ENCODE measurements at regions not wholly inside any gene's neighbourhood (a gene's known extent, or its start where the extent isn't known, plus 50 kb on each side); places are given as distances from the start of the nearest gene placed in this dataset.
"Not testable (repeated sequence)": the region's sequence is repeated elsewhere in the genome, so short reads cannot be mapped to it uniquely, and the experiment has no call there.

- not testable (repeated sequence) for ATAC-seq (replicated peaks); H3K4me3 Mint-ChIP-seq; DNase-seq; H3K4me1 Mint-ChIP-seq (ENCODE audit: low read depth in 2 of 2); H3K27me3 Mint-ChIP-seq; H3K36me3 Mint-ChIP-seq (ENCODE audit: insufficient read depth); H3K9me3 Mint-ChIP-seq; H3K27ac Mint-ChIP-seq
Observed at GRCh38 chr17:45601605-45602539, 111.4 kb upstream of the PLEKHM1 start.

DNA sequence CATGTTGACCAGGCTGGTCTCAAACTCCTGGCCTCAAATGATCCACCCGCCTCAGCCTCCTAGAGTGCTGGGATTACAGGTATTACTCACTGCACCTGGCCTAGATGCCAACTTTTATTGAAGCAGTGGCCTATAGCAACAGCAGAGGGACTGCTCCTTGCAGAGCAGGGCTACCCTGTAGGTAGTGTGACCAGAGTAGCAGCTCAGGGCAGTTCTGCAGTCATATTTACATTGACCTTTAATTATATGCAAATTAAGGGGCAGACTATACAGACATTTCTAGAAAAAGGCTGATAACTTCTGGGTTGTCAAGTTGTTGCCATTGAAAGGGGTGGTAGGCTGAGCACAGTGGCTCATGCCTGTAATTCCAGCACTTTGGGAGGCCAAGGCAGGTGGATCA, 115.2 kb upstream of the PLEKHM1 start:
- H3K27ac Mint-ChIP-seq; ATAC-seq (replicated peaks); H3K4me1 Mint-ChIP-seq (ENCODE audit: low read depth in 2 of 2); H3K27me3 Mint-ChIP-seq; H3K4me3 Mint-ChIP-seq; DNase-seq; H3K9me3 Mint-ChIP-seq; H3K36me3 Mint-ChIP-seq (ENCODE audit: insufficient read depth): not testable (repeated sequence)

DNA sequence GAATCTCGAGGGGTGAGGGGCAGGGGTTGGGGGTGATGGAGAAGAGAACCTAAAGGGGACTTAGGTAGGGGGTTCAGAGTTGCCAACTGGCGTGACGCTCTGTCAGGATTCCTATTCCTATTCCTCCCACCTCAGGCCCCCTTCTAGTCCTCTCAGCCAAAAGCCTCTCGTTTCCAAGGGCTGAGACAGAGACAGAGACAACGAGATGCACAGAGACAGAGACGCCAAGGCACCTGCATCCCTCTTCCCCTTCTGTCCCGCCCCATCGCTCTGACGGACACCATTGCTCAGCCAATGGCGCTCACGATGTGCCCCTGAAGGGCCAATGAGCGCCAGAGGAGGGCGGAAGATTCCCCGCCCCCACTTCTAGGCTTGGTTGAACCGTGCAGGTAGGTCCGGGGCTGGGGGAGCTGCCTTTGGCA, 129.5 kb upstream of the PLEKHM1 start:
- peak overlapping the region; percentile 52 to 55 for H3K27ac Mint-ChIP-seq
- peak overlapping the region; percentile 79 to 83 for H3K4me3 Mint-ChIP-seq
- H3K4me1 Mint-ChIP-seq (ENCODE audit: low read depth in 2 of 2); H3K9me3 Mint-ChIP-seq; H3K36me3 Mint-ChIP-seq (ENCODE audit: insufficient read depth); H3K27me3 Mint-ChIP-seq: not testable (repeated sequence)
- ATAC-seq (replicated peaks) (peak; percentile 99), DNase-seq (peak; percentile 68 to 76 (median 70))

DNA sequence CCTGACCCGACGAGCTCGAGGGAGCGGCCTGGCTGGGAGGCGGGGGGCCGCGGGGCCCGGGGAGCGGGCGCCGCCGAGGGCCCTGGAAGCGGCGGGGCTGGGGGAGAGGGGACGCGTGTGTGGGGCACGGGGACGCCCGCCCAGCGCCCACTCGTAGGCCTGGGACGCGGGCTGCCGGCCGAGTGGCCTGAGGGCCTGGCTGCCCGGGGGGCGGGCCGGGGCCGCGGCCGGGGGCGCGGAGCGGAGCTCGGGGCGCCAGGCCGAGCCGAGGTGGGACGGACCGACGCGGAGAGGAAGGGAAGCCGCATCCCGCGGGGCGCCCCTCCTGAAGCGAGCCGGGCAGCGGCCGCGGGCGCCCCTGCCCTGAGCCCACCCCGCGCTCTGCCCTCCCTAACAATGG, 129.9 kb upstream of the PLEKHM1 start:
- H3K27me3 Mint-ChIP-seq; H3K4me1 Mint-ChIP-seq (ENCODE audit: low read depth in 2 of 2); H3K36me3 Mint-ChIP-seq (ENCODE audit: insufficient read depth); H3K9me3 Mint-ChIP-seq; DNase-seq: not testable (repeated sequence)
- Mint-ChIP-seq H3K27ac (peak overlapping the region; percentile 52 to 55), H3K4me3 (peak overlapping the region; percentile 79 to 83)
- peak; percentile 63 for ATAC-seq (replicated peaks)

GRCh38 chr17:45621087-45621486, 130.6 kb upstream of the PLEKHM1 start:
- DNase-seq; H3K27ac Mint-ChIP-seq; H3K9me3 Mint-ChIP-seq; ATAC-seq (replicated peaks); H3K36me3 Mint-ChIP-seq (ENCODE audit: insufficient read depth); H3K27me3 Mint-ChIP-seq; H3K4me1 Mint-ChIP-seq (ENCODE audit: low read depth in 2 of 2): not testable (repeated sequence)
- H3K4me3 Mint-ChIP-seq: peak overlapping the region in 1 of 2 donors; percentile 55

DNA sequence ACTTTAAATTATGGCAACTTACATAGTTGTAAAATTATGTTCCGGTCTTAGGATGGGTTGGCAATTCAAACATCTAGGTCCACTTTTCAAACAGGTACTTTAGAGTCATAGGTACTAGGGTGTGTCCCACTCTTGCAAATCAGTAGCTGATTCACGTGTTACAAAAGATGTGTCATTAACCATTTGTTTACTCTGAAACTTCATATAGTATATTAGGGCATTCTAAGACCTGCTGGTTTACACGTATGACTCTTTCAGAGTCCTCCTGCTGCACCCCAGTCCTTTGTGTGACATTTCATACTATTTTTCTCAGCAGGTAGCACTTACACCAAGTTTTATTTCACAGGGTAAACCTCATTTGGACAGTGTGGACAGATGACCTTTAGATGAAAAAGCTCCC, 131.8 kb upstream of the PLEKHM1 start:
- ATAC-seq (replicated peaks); H3K9me3 Mint-ChIP-seq; H3K27me3 Mint-ChIP-seq; H3K27ac Mint-ChIP-seq; H3K4me1 Mint-ChIP-seq (ENCODE audit: low read depth in 2 of 2); H3K4me3 Mint-ChIP-seq; DNase-seq: not testable (repeated sequence)
- H3K36me3 Mint-ChIP-seq (ENCODE audit: insufficient read depth): peaks cover 13% of the 10 kb centered on the region

DNA sequence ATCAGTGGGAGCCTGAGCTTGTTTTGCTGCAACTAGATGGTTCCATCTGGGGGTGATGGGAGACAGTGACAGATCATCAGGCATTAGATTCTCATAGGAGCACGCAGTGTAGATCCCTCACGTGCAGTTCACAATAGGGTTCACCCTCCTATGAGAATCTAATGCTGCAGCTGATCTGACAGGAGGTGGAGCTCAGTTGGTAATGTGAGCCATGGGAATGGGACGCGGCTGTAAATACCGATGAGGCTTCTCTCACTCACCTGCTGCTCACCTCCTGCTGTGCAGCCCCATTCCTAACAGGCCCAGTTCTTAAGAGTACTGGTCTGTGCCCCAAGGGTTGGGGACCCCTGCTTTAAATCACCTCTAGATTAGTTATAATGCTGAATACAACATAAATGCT, 137.5 kb upstream of the PLEKHM1 start:
- Mint-ChIP-seq H3K4me3 (no peak overlapping the region), H3K27ac (no peak overlapping the region), H3K9me3 (no peaks in the 10 kb centered on the region), H3K4me1 (ENCODE audit: low read depth in 2 of 2) (peaks cover 0 to 3% of the 10 kb centered on the region in 2 donors), H3K27me3 (no peaks in the 10 kb centered on the region), H3K36me3 (ENCODE audit: insufficient read depth) (peaks cover 50% of the 10 kb centered on the region)
- ATAC-seq (replicated peaks) (no peak), DNase-seq (no peak)

GRCh38 chr17:45631941-45632340, 141.4 kb upstream of the PLEKHM1 start:
- ATAC-seq (replicated peaks) (no peak), DNase-seq (no peak)
- Mint-ChIP-seq H3K4me1 (ENCODE audit: low read depth in 2 of 2) (peaks cover 3 to 4% of the 10 kb centered on the region in 2 donors), H3K27ac (no peak overlapping the region), H3K4me3 (no peak overlapping the region), H3K36me3 (ENCODE audit: insufficient read depth) (peaks cover 46% of the 10 kb centered on the region), H3K27me3 (no peaks in the 10 kb centered on the region), H3K9me3 (no peaks in the 10 kb centered on the region)

- Mint-ChIP-seq H3K9me3 (no peaks in the 10 kb centered on the region), H3K27ac (no peak overlapping the region), H3K36me3 (ENCODE audit: insufficient read depth) (peaks cover 15% of the 10 kb centered on the region), H3K4me3 (no peak overlapping the region), H3K4me1 (ENCODE audit: low read depth in 2 of 2) (peaks cover 7 to 9% of the 10 kb centered on the region in 2 donors), H3K27me3 (no peaks in the 10 kb centered on the region)
- ATAC-seq (replicated peaks) (no peak), DNase-seq (no peak)
Observed at GRCh38 chr17:45639297-45639849, 144.7 kb upstream of the CRHR1 start.

DNA sequence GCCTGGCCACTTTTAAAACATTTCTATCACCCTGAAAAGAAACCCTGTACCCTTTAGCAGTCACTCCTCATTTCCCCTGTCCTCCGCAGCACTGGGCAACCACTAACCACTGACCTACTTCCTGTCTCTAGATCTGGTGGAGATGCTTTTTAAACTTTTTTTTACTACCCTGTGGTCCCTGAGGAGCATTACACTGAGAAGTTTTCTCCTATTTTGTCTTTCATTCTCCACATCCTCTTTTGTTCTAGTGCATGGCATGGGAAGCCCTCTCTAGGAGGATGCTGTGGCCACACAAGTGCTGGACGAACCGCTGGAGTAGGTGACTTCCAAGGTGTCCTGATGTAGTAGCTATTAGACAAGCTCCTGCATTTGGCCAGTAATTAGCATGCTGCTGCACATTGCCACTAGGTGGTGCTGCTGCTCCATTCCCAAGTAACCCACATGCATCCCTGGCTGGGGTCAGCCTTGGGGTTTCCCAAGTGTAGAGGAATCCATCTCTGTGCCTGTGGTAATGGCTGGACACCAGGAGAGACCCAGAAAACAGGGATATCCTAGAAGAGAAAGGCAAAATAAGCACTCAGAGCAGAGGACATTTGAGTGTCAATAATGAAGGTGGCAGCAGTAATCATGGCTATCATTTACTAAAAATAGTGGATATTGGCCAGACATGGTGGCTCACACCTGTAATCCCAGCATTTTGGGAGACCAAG, 143.8 kb upstream of the CRHR1 start:
- peaks cover 7 to 9% of the 10 kb centered on the region in 2 donors for H3K4me1 Mint-ChIP-seq (ENCODE audit: low read depth in 2 of 2)
- peak overlapping the region in 1 of 2 donors; percentile 17 for H3K4me3 Mint-ChIP-seq
- H3K9me3 Mint-ChIP-seq: no peaks in the 10 kb centered on the region
- DNase-seq (peak; percentile 68 to 70 (median 68)), ATAC-seq (replicated peaks) (peak; percentile 80)
- H3K36me3 Mint-ChIP-seq (ENCODE audit: insufficient read depth): peaks cover 15% of the 10 kb centered on the region
- peak overlapping the region in 1 of 2 donors; percentile 35 for H3K27ac Mint-ChIP-seq
- H3K27me3 Mint-ChIP-seq: no peaks in the 10 kb centered on the region

DNA sequence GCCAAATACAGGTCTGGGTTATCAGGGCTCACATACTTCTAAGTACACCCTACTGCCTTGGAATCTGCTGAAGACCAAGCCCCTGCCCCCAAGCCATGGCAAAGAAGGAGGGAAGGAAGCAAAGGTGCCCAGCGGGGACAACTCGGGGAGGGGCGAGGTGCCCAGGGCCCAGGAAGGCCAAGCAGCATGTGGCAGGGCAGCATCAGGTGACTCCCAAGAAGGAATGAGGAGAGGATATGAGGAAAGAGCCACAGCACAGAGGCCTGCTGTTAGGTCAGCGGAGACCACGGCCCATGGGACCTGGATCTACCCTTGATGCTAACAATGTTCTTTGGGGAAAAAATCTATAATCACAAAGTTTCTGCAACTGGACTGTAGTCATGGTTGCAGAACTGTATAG, 142.6 kb upstream of the CRHR1 start:
- Mint-ChIP-seq H3K4me3 (no peak overlapping the region), H3K36me3 (ENCODE audit: insufficient read depth) (peaks cover 15% of the 10 kb centered on the region), H3K27ac (peak overlapping the region in 1 of 2 donors; percentile 35), H3K9me3 (no peaks in the 10 kb centered on the region), H3K4me1 (ENCODE audit: low read depth in 2 of 2) (peaks cover 12 to 15% of the 10 kb centered on the region in 2 donors), H3K27me3 (no peaks in the 10 kb centered on the region)
- ATAC-seq (replicated peaks): no peak
- DNase-seq: no peak

DNA sequence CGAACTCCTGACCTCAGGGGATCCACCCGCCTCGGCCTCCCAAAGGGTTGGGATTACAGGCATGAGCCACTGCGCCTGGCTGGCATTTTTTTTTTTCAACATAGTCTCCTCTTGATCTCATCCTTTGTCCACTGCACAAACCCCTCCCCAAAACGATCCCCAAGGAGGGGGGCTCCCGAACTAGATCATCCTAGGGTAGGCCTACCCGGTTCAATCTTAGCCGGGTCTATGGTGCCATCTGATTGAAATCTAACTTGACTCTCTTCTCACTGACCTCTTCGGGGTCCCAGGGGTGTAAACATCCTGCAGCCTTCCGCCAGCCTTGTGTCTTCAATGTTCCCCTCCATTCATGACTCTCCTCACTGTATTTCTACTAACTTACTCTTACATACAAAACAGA, 140.5 kb upstream of the CRHR1 start:
- Mint-ChIP-seq H3K27me3 (no peaks in the 10 kb centered on the region), H3K9me3 (no peaks in the 10 kb centered on the region), H3K4me3 (no peak overlapping the region), H3K4me1 (ENCODE audit: low read depth in 2 of 2) (peaks cover 14 to 16% of the 10 kb centered on the region in 2 donors), H3K36me3 (ENCODE audit: insufficient read depth) (peaks cover 4% of the 10 kb centered on the region), H3K27ac (no peak overlapping the region)
- ATAC-seq (replicated peaks) (no peak), DNase-seq (no peak)

DNA sequence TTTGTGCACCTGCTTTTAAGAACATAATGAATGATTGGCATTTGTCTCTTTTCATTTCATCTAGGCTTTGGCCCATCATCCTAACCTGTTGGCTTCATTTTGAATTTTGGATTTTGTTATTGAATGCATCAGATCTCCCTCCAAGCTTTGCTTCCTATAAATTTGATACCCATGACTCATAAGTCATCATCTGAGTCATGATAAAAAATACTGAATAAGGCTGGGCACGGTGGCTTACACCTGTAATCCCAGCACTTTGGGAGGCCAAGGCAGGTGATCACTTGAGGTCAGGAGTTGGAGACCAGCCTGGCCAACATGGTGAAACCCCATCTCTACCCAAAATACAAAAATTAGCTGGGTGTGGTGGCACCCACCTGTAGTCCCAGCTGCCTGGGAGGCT, 139.5 kb upstream of the CRHR1 start:
- not testable (repeated sequence) for ATAC-seq (replicated peaks); H3K9me3 Mint-ChIP-seq; H3K27ac Mint-ChIP-seq; H3K36me3 Mint-ChIP-seq (ENCODE audit: insufficient read depth); DNase-seq; H3K27me3 Mint-ChIP-seq; H3K4me3 Mint-ChIP-seq
- peaks cover 14 to 16% of the 10 kb centered on the region in 2 donors for H3K4me1 Mint-ChIP-seq (ENCODE audit: low read depth in 2 of 2)

Data from effector memory CD8-positive, alpha-beta T cell (primary cell).